HCT116 (cell line): ENCODE measurements at regions not wholly inside any gene's neighbourhood (a gene's known extent, or its start where the extent isn't known, plus 50 kb on each side); places are given as distances from the start of the nearest gene placed in this dataset.

Source experiments
- ATAC-seq: fragments of 200-7000 bp; cut with Tn5 transposase; 2 replicates; pipeline ENCODE4 v1.9.1; 2020; ENCODE audit warnings: mild to moderate bottlenecking, moderate library complexity
- BruUV-seq: library from RNA; stranded (reverse); fragments of 400-500 nt; replicated peaks from 2 replicates; lab custom pipeline; 2021; lab: Mats Ljungman, UMichigan
- CTCF ChIA-PET: fragments of 300-600 bp; sonication (Branson Sonifier 250); formaldehyde crosslinking; loops from one replicate; lab custom pipeline; 2021; ENCODE audit warnings: antibody characterized with exemption; lab: Charles Lee
- POLR2A ChIA-PET: fragments of 300-600, 350-600 bp; sonication (Branson Sonifier 250); formaldehyde crosslinking; loops from one replicate; lab custom pipeline; 2021; ENCODE audit warnings: antibody characterized with exemption; lab: Charles Lee
- RAD21 ChIA-PET, 2 experiments: fragments of 300-600 bp; sonication (Branson Sonifier 250); formaldehyde crosslinking; loops; one replicate each; lab custom pipeline; 2023; ENCODE audit warnings: low total read pairs in 2 of 2; ENCODE audit not compliant: uncharacterized antibody in 2 of 2, unreplicated experiment in 2 of 2, low non-redundant PET in 1 of 2; lab: Charles Lee
- DNase-seq: peaks from one replicate; pipeline ENCODE4 v3.0.0-alpha.2; 2010; ENCODE audit warnings: low read depth, low spot score
- H2AFZ ChIP-seq: fragments of 200-600 bp; shearing (Covaris generic), sonication (generic); 2 replicates; pipeline ENCODE4 v1.6.1; 2017; ENCODE audit warnings: low read depth, mixed run types, mixed read lengths, antibody characterized with exemption, low read length; ENCODE audit not compliant: poor library complexity, severe bottlenecking
- H3K27ac ChIP-seq: 2 replicates; pipeline ENCODE4 v1.5.1; 2012; ENCODE audit warnings: low read depth, low read length
- H3K27me3 ChIP-seq: fragments of 200-600 bp; sonication (generic); 2 replicates; pipeline ENCODE4 v1.6.1; 2016; ENCODE audit warnings: mixed run types, low read length, mixed read lengths; ENCODE audit not compliant: insufficient read depth
- H3K36me3 ChIP-seq, 2 experiments: fragments of 200-500 bp in 1 of 2; fragments of 200-600 bp in 1 of 2; sonication (Bioruptor generic) in 1 of 2; sonication (generic) in 1 of 2; 2 replicates each; pipeline versions ENCODE4 v1.5.1 to v1.6.1; 2014 to 2016; ENCODE audit warnings: low read length in 2 of 2, inconsistent platforms in 1 of 2, mixed read lengths in 1 of 2, mixed run types in 1 of 2; ENCODE audit not compliant: insufficient read depth in 2 of 2, control insufficient read depth in 1 of 2
- H3K4me1 ChIP-seq, 2 experiments: fragments of 200-600 bp in 1 of 2; sonication (generic) in 1 of 2; 2 replicates each; pipeline versions ENCODE4 v1.5.1 to v1.6.1; 2012 to 2017; ENCODE audit warnings: low read length in 2 of 2, inconsistent platforms in 1 of 2, mild to moderate bottlenecking in 1 of 2, mixed read lengths in 1 of 2, mixed run types in 1 of 2, moderate library complexity in 1 of 2; ENCODE audit not compliant: insufficient read depth in 2 of 2, control insufficient read depth in 1 of 2
- H3K4me2 ChIP-seq: fragments of 200-600 bp; sonication (generic); 2 replicates; pipeline ENCODE4 v1.6.1; 2017; ENCODE audit warnings: mixed run types, low read length, mixed read lengths
- H3K4me3 ChIP-seq, 2 experiments: fragments of 200-600 bp in 1 of 2; sonication (generic) in 1 of 2; replicated peaks in 1 of 2; 2 replicates each; pipeline ENCODE4 v1.5.1; 2011 to 2016; ENCODE audit warnings: low read length in 2 of 2, control low read depth in 1 of 2, low read depth in 1 of 2, mild to moderate bottlenecking in 1 of 2, mixed read lengths in 1 of 2, mixed run types in 1 of 2
- H3K79me2 ChIP-seq: fragments of 200-600 bp; sonication (generic); 2 replicates; pipeline ENCODE4 v1.6.1; 2017; ENCODE audit warnings: mild to moderate bottlenecking, mixed run types, low read length, moderate library complexity, mixed read lengths; ENCODE audit not compliant: insufficient read depth
- H3K9ac ChIP-seq: fragments of 200-600 bp; sonication (generic); 2 replicates; pipeline ENCODE4 v1.6.1; 2016; ENCODE audit warnings: low read length, mixed read lengths
- H3K9me2 ChIP-seq: fragments of 200-600 bp; sonication (generic), shearing (Covaris generic); 2 replicates; pipeline ENCODE4 v1.6.1; 2017; ENCODE audit warnings: mixed run types, mild to moderate bottlenecking, moderate library complexity; ENCODE audit not compliant: insufficient read depth
- H3K9me3 ChIP-seq, 2 experiments: fragments of 200-500 bp in 1 of 2; fragments of 200-600 bp in 1 of 2; sonication (Bioruptor generic) in 1 of 2; sonication (generic) in 1 of 2; 2 replicates each; pipeline ENCODE4 v1.6.1; 2014 to 2017; ENCODE audit warnings: low read length in 2 of 2, mixed read lengths in 2 of 2, inconsistent platforms in 1 of 2, low read depth in 1 of 2, mild to moderate bottlenecking in 1 of 2, mixed run types in 1 of 2, moderate library complexity in 1 of 2; ENCODE audit not compliant: control insufficient read depth in 1 of 2, insufficient read depth in 1 of 2
- H4K20me1 ChIP-seq: fragments of 200-600 bp; sonication (generic), shearing (Covaris generic); 2 replicates; pipeline ENCODE4 v1.6.1; 2017; ENCODE audit warnings: mixed run types, mild to moderate bottlenecking, moderate library complexity; ENCODE audit not compliant: insufficient read depth
- CEBPB ChIP-seq: IDR thresholded peaks from 2 replicates; pipeline ENCODE4 v1.6.1; 2012; ENCODE audit warnings: low read depth
- EGR1 ChIP-seq: IDR thresholded peaks from 2 replicates; pipeline ENCODE4 v1.6.1; 2012; ENCODE audit warnings: low read depth
- MAX ChIP-seq: IDR thresholded peaks from 2 replicates; pipeline ENCODE4 v1.6.1; 2012
- POLR2A ChIP-seq: IDR thresholded peaks from 2 replicates; pipeline ENCODE4 v1.7.0; 2011; ENCODE audit warnings: borderline replicate concordance; ENCODE audit not compliant: insufficient read depth, insufficient read length; ENCODE audit errors: extremely low read depth
- REST ChIP-seq: IDR thresholded peaks from 2 replicates; pipeline ENCODE4 v1.6.1; 2012; ENCODE audit warnings: low read depth
- SP1 ChIP-seq: IDR thresholded peaks from 2 replicates; pipeline ENCODE4 v1.6.1; 2012; ENCODE audit warnings: low read depth
- SRF ChIP-seq: IDR thresholded peaks from 2 replicates; pipeline ENCODE4 v1.6.1; 2012; ENCODE audit warnings: low read depth
- ZBTB33 ChIP-seq: IDR thresholded peaks from 2 replicates; pipeline ENCODE4 v1.6.1; 2011; ENCODE audit warnings: mild to moderate bottlenecking, low read length, moderate library complexity; ENCODE audit not compliant: insufficient replicate concordance; ENCODE audit errors: extremely low read depth
- intact Hi-C: fragments of 100-400 bp; cut with micrococcal nuclease; formaldehyde crosslinking; loops from 2 replicates; pipeline ENCODE4 v1.10.0; 2022

- Histone ChIP-seq H3K27me3 (no peaks in the 10 kb centered on the region), H4K20me1 (no peaks in the 10 kb centered on the region), H3K4me3 (no peak overlapping the region), H3K27ac (no peak overlapping the region), H3K79me2 (no peaks in the 10 kb centered on the region), H3K9me3 (no peaks in the 10 kb centered on the region), H3K4me2 (no peak overlapping the region), H3K36me3 (no peaks in the 10 kb centered on the region), H3K4me1 (peaks cover 0 to 7% of the 10 kb centered on the region in 2 experiments; a peak in 1 of 4 replicates), H3K9me2 (no peaks in the 10 kb centered on the region), H3K9ac (no peak overlapping the region), H2AFZ (no peak overlapping the region)
- intact Hi-C loops = loop anchor here (5.0 kb wide), 1 partner anchor 558 kb away; no protein-coding TSS in a partner anchor
- ATAC-seq (no peak), DNase-seq (no peak)
- ChIA-PET RAD21 (no interaction called here), POLR2A (interaction anchor here (0.6 kb wide), 1 partner anchor 644 kb away, joined by 4 read pairs; no protein-coding TSS in a partner anchor), CTCF (interaction anchor here (2.0 kb wide), 1 partner anchor 203 kb away, joined by 6 read pairs; no protein-coding TSS in a partner anchor)
- no TSS peak for BruUV-seq
- TF ChIP-seq MAX (no peak), REST (no peak), EGR1 (no peak), SRF (no peak), SP1 (no peak), CEBPB (no peak), ZBTB33 (no peak), POLR2A (no peak)
These were observed 197.8 kb upstream of the TPM1 start for GRCh38 chr15:62844564-62845240.
